GM23248 (cell line): ENCODE measurements at regions not wholly inside any gene's neighbourhood (a gene's known extent, or its start where the extent isn't known, plus 50 kb on each side); places are given as distances from the start of the nearest gene placed in this dataset.
A peak's percentile ranks its signal among the peaks of the same experiment; 100 is the strongest.

Source experiments
- DNase-seq: peaks from one replicate; pipeline ENCODE4 v3.0.0-alpha.2; 2015
- H2AFZ ChIP-seq: fragments of 200-600 bp; sonication (generic); 2 replicates; pipeline ENCODE4 v1.6.1; 2016; ENCODE audit warnings: antibody characterized with exemption
- H3F3A ChIP-seq: fragments of 200-600 bp; sonication (generic); 2 replicates; pipeline ENCODE4 v1.6.1; 2016; ENCODE audit warnings: mild to moderate bottlenecking, antibody characterized with exemption, mixed run types; ENCODE audit not compliant: insufficient read depth
- H3K27ac ChIP-seq: fragments of 200-600 bp; sonication (generic); 2 replicates; pipeline ENCODE4 v1.5.1; 2016; ENCODE audit warnings: mild to moderate bottlenecking
- H3K27me3 ChIP-seq: fragments of 200-600 bp; sonication (generic); replicated peaks from 2 replicates; pipeline ENCODE4 v1.6.1; 2016; ENCODE audit warnings: mild to moderate bottlenecking; ENCODE audit not compliant: insufficient read depth
- H3K36me3 ChIP-seq: fragments of 200-600 bp; sonication (generic); 2 replicates; pipeline ENCODE4 v1.6.1; 2016; ENCODE audit warnings: low read depth, mild to moderate bottlenecking
- H3K4me1 ChIP-seq: fragments of 200-600 bp; sonication (generic); 2 replicates; pipeline ENCODE4 v1.6.1; 2016; ENCODE audit warnings: mild to moderate bottlenecking; ENCODE audit not compliant: insufficient read depth
- H3K4me2 ChIP-seq: fragments of 200-600 bp; sonication (generic); one replicate; pipeline ENCODE4 v1.6.1; 2016; ENCODE audit warnings: mild to moderate bottlenecking; ENCODE audit not compliant: unreplicated experiment
- H3K4me3 ChIP-seq: fragments of 200-600 bp; sonication (generic); 2 replicates; pipeline ENCODE4 v1.5.1; 2016; ENCODE audit warnings: mild to moderate bottlenecking
- H3K79me2 ChIP-seq: fragments of 200-600 bp; sonication (generic); 2 replicates; pipeline ENCODE4 v1.6.1; 2016; ENCODE audit warnings: mild to moderate bottlenecking; ENCODE audit not compliant: insufficient read depth
- H3K9ac ChIP-seq: fragments of 200-600 bp; sonication (generic); 2 replicates; pipeline ENCODE4 v1.6.1; 2016; ENCODE audit warnings: mild to moderate bottlenecking
- H3K9me2 ChIP-seq: fragments of 200-600 bp; sonication (generic); 2 replicates; pipeline ENCODE4 v1.6.1; 2016; ENCODE audit warnings: mixed run types, mild to moderate bottlenecking, moderate library complexity; ENCODE audit not compliant: insufficient read depth
- H3K9me3 ChIP-seq: fragments of 200-600 bp; sonication (generic); one replicate; pipeline ENCODE4 v1.6.1; 2017; ENCODE audit warnings: low read depth
- H4K20me1 ChIP-seq: fragments of 200-600 bp; sonication (generic); 2 replicates; pipeline ENCODE4 v1.6.0; 2016; ENCODE audit not compliant: insufficient read depth
- EZH2 ChIP-seq: fragments of 200-600 bp; sonication (generic); IDR thresholded peaks from 2 replicates; pipeline ENCODE4 v1.6.1; 2018; ENCODE audit warnings: antibody characterized with exemption, mild to moderate bottlenecking; ENCODE audit not compliant: insufficient read depth, poor library complexity, severe bottlenecking
- EZH2phosphoT487 ChIP-seq: fragments of 200-600 bp; sonication (generic); IDR thresholded peaks from 2 replicates; pipeline ENCODE4 v1.6.1; 2018; ENCODE audit warnings: antibody characterized with exemption, moderate library complexity, mild to moderate bottlenecking, low read depth; ENCODE audit not compliant: insufficient read depth
- WGBS, 2 experiments: methylation state at CpG; one replicate each; pipeline ENCODE4 v1.1.6; 2015 to 2017; ENCODE audit warnings: low lambda C conversion rate in 2 of 2, low coverage in 1 of 2; ENCODE audit errors: missing lambda C conversion rate in 2 of 2; 5-methylcytosine and 5-hydroxymethylcytosine counted together
- in situ Hi-C: fragments of 300-500 bp; cut with MboI; formaldehyde crosslinking; loops from 2 replicates; pipeline ENCODE4 v1.15.0; 2020

DNA sequence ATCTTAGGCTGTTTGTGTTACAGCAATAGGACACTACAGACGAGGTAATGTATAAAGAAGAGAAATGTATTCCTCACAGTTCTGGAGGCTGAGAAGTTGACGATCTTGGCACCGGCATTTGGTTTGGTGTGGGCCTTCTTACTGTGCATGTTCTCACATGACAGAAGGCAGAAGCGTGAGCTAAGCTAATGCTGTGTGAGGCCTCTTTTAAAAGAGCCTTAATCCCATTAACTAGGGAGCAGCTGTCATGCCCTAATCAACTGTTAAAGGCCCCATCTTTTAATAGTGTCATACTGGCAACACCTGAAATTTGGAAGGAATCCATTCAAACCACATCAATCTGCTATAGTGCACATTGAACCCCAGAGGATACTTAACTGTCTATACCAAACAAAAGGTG lies 992.9 kb downstream of the GALC start:
- Histone ChIP-seq H3F3A (no peaks in the 10 kb centered on the region), H2AFZ (no peak overlapping the region), H3K9ac (no peak overlapping the region), H3K27ac (no peak overlapping the region), H4K20me1 (no peaks in the 10 kb centered on the region), H3K4me2 (no peak overlapping the region), H3K4me1 (peaks cover 8% of the 10 kb centered on the region; the same call in 1 of the 2 replicates), H3K79me2 (no peaks in the 10 kb centered on the region), H3K9me3 (no peaks in the 10 kb centered on the region), H3K36me3 (no peaks in the 10 kb centered on the region), H3K27me3 (no peaks in the 10 kb centered on the region), H3K9me2 (no peaks in the 10 kb centered on the region), H3K4me3 (no peak overlapping the region)
- TF ChIP-seq EZH2 (no peak), EZH2phosphoT487 (no peak)
- peak; percentile 2 for DNase-seq
- in situ Hi-C loops = no loop called here
- 29 to 38% methylated on average over 4 of the region's 4 CpGs for WGBS, 2 experiments

DNA sequence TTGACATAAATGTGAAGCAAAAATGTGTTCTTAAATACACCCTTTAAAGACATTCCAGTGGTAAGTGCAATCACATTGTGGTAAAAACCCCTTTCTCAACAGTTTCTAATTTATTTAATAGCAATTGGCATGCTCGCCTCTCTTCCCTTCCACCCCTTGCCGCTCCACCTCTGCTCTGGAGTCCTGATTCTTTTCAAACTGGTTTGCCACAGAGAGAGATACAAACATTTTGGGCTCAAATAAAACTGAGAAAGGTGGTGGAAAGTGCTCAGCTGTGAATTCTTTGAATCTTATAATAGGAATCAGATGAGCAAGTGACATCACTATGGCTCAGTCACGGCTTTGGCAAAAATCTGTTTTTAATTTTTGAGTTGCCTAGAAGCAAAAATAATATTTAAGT lies 993.9 kb downstream of the GALC start:
- H3K9me3 ChIP-seq = no peaks in the 10 kb centered on the region
- no peaks in the 10 kb centered on the region for H3K36me3 ChIP-seq
- peak; percentile 44 for DNase-seq
- H2AFZ ChIP-seq = no peak overlapping the region
- H3K27ac ChIP-seq = peak overlapping the region; percentile 59
- TF ChIP-seq EZH2 (no peak), EZH2phosphoT487 (no peak)
- H3K9ac ChIP-seq = peak overlapping the region; percentile 46; the same call in 1 of the 2 replicates
- 1 to 2% methylated on average over 3 of the region's 3 CpGs for WGBS, 2 experiments
- H3K4me1 ChIP-seq = 0 out of 2 replicates have a peak, but pooled peaks cover 4% of the 10 kb centered on the region
- H4K20me1 ChIP-seq = no peaks in the 10 kb centered on the region
- no peaks in the 10 kb centered on the region for H3K79me2 ChIP-seq
- H3K27me3 ChIP-seq = no peaks in the 10 kb centered on the region
- in situ Hi-C loops = no loop called here
- H3K9me2 ChIP-seq = no peaks in the 10 kb centered on the region
- no peak overlapping the region for H3K4me2 ChIP-seq
- H3F3A ChIP-seq = no peaks in the 10 kb centered on the region
- H3K4me3 ChIP-seq = no peak overlapping the region

DNA sequence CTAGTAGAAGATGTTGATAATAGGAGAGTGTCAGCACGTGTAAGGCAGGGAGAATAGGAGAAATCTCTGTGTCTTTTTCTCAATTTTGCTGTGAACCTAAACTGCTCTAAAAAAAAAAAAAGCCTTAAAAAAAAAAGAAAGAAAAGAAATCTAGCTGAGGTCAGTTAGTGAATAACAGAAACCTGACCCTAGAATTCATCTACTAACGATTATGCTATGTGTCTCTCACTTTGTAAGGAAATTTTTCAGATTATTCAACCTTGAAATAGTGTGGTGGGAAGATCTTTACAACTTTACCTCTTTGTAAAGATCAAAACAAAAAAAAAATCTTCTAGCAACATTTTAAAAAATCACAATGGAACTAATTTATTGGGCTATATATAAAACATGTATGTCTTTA lies 995.7 kb downstream of the GALC start:
- Histone ChIP-seq H3K27me3 (no peaks in the 10 kb centered on the region), H3K79me2 (no peaks in the 10 kb centered on the region), H3K36me3 (no peaks in the 10 kb centered on the region), H3K9ac (no peak overlapping the region), H2AFZ (no peak overlapping the region), H3K4me1 (0 out of 2 replicates have a peak, but pooled peaks cover 4% of the 10 kb centered on the region), H3F3A (no peaks in the 10 kb centered on the region), H3K27ac (no peak overlapping the region; the same call in 1 of the 2 replicates), H4K20me1 (no peaks in the 10 kb centered on the region), H3K4me3 (no peak overlapping the region), H3K9me2 (no peaks in the 10 kb centered on the region), H3K4me2 (no peak overlapping the region), H3K9me3 (no peaks in the 10 kb centered on the region)
- TF ChIP-seq EZH2 (no peak), EZH2phosphoT487 (no peak)
- in situ Hi-C loops = no loop called here
- DNase-seq = peak; percentile 20
- 28 to 36% methylated on average over 2 of the region's 2 CpGs for WGBS, 2 experiments

DNA sequence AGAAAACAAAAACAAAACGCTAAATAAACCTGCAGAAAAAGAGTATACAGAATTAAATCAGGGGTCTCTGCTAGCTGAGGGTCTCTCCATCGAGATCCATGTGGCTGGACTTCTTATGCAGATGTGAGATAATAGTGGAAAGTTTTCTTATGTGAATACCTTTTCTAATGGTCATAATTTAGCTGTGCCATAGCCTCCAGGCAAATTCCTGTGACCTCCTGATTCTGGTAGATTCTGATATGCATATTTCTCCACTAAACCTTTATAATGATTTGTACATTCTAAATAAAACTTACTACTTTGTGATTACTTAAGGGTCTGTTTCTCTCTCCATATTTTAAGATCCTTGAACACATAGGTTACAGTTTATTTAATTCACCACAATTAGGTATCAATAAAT lies 1002.6 kb downstream of the GALC start:
- no peaks in the 10 kb centered on the region for H3K9me3 ChIP-seq
- 7 to 15% methylated on average over 2 of the region's 2 CpGs for WGBS, 2 experiments
- in situ Hi-C loops = no loop called here
- no peak overlapping the region for H3K9ac ChIP-seq
- H3K36me3 ChIP-seq = no peaks in the 10 kb centered on the region
- no peak overlapping the region for H3K4me3 ChIP-seq
- no peak for DNase-seq
- H3F3A ChIP-seq = no peaks in the 10 kb centered on the region
- H3K4me1 ChIP-seq = no peaks in the 10 kb centered on the region
- H3K79me2 ChIP-seq = no peaks in the 10 kb centered on the region
- no peak overlapping the region for H3K4me2 ChIP-seq
- no peaks in the 10 kb centered on the region for H3K27me3 ChIP-seq
- H3K27ac ChIP-seq = no peak overlapping the region
- no peak for TF ChIP-seq EZH2
- no peak for TF ChIP-seq EZH2phosphoT487
- no peaks in the 10 kb centered on the region for H4K20me1 ChIP-seq
- H3K9me2 ChIP-seq = no peaks in the 10 kb centered on the region
- H2AFZ ChIP-seq = no peak overlapping the region

DNA sequence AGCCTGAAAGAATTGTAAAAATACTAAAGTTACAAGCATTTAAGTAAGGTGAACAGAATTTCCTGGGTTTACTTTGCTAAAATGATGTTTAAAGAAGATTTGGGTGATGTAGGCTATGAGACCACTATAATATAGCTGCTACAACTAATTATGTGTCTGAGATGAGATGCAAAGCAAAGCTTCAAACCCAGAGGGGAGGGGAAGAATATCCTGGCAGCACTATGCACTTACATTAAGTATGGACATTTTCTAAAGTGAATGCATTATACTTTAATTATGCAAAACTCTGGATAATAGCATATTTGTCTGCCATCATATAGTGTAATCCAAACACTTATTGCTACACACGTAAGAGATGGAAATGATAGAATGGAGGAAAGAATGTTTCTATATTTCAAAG lies 1003.7 kb downstream of the GALC start:
- TF ChIP-seq EZH2 = no peak
- TF ChIP-seq EZH2phosphoT487 = no peak
- Histone ChIP-seq H3K36me3 (no peaks in the 10 kb centered on the region), H3K79me2 (no peaks in the 10 kb centered on the region), H3K9ac (no peak overlapping the region), H2AFZ (no peak overlapping the region), H4K20me1 (no peaks in the 10 kb centered on the region), H3K27me3 (no peaks in the 10 kb centered on the region), H3K9me2 (no peaks in the 10 kb centered on the region), H3F3A (no peaks in the 10 kb centered on the region), H3K4me1 (no peaks in the 10 kb centered on the region), H3K27ac (no peak overlapping the region), H3K9me3 (no peaks in the 10 kb centered on the region), H3K4me2 (no peak overlapping the region), H3K4me3 (no peak overlapping the region)
- DNase-seq = no peak
- 18 to 25% methylated on average over 1 of the region's 1 CpG for WGBS, 2 experiments
- in situ Hi-C loops = no loop called here
